Right lobe of liver (tissue), 6 donors: ENCODE measurements at regions not wholly inside any gene's neighbourhood (a gene's known extent, or its start where the extent isn't known, plus 50 kb on each side); places are given as distances from the start of the nearest gene placed in this dataset.

Experiments used
- ATAC-seq, 4 donors: fragments of 200-7000 bp; cut with Tn5 transposase; one replicate each; pipeline ENCODE4 v1.9.1; 2020; ENCODE audit warnings: mild to moderate bottlenecking in 4 of 4, moderate library complexity in 4 of 4
- DNase-seq, 3 donors: peaks; one replicate each; pipeline ENCODE4 v3.0.0-alpha.2; 2020
- H3K27ac ChIP-seq, 3 donors: fragments of 200-600 bp; one replicate each; pipeline ENCODE4 v1.8.0; 2022
- H3K27me3 ChIP-seq, 2 donors: fragments of 200-600 bp; one replicate each; pipeline ENCODE4 v1.8.0; 2022
- H3K36me3 ChIP-seq, 4 donors: fragments of 200-600 bp; sonication (generic) in 1 of 4; one replicate each; pipeline versions ENCODE4 v1.5.1 to v1.8.0; 2017 to 2022; ENCODE audit warnings: control low read depth in 1 of 4
- H3K4me1 ChIP-seq, 4 donors: fragments of 200-600 bp; sonication (generic) in 1 of 4; one replicate each; pipeline versions ENCODE4 v1.5.1 to v1.8.0; 2017 to 2022; ENCODE audit warnings: control low read depth in 1 of 4
- H3K4me3 ChIP-seq, 3 donors: fragments of 200-600 bp; one replicate each; pipeline ENCODE4 v1.8.0; 2022
- H3K9me3 ChIP-seq, 4 donors: fragments of 200-600 bp; sonication (generic) in 1 of 4; one replicate each; pipeline versions ENCODE4 v1.5.1 to v1.8.0; 2017 to 2022; ENCODE audit warnings: control low read depth in 1 of 4
- CTCF ChIP-seq, 4 donors: fragments of 200-600 bp in 3 of 4; fragments of 450-650 bp in 1 of 4; IDR thresholded peaks; one replicate each; pipeline versions ENCODE4 v1.5.1 to v1.8.0; 2016 to 2022; ENCODE audit warnings: antibody characterized with exemption in 4 of 4, mild to moderate bottlenecking in 2 of 4
- POLR2A ChIP-seq: fragments of 450-650 bp; IDR thresholded peaks from one replicate; pipeline ENCODE4 v1.6.1; 2017; ENCODE audit warnings: antibody characterized with exemption, mild to moderate bottlenecking
- WGBS: methylation state at CpG from one replicate; pipeline ENCODE4 v1.1.6; 2018; ENCODE audit warnings: low coverage, low lambda C conversion rate; ENCODE audit not compliant: insufficient coverage; ENCODE audit errors: missing lambda C conversion rate; 5-methylcytosine and 5-hydroxymethylcytosine counted together
- intact Hi-C, 2 donors: fragments of 100-400 bp; cut with DNase I; formaldehyde crosslinking; loops; one replicate each; pipeline versions ENCODE4 v1.11.2 to v1.14.1; 2022
- donor health status: DM: no; HTN: yes; CAD: no.
- donor health status: DM: no; HTN: no; CAD: no.
- donor health status: DM: no; HTN: no; CAD: no.
- donor health status: DM: no; HTN: yes; CAD: no.
- donor health status: DM: no; HTN: yes; CAD: no.

GRCh38 chr4:90007494-90008167, 113.0 kb downstream of the MMRN1 start:
- intact Hi-C loops: no loop called here
- H3K27ac ChIP-seq: no peak overlapping the region
- H3K4me1 ChIP-seq: no peaks in the 10 kb centered on the region
- no peaks in the 10 kb centered on the region for H3K9me3 ChIP-seq
- H3K27me3 ChIP-seq: no peaks in the 10 kb centered on the region
- no peaks in the 10 kb centered on the region for H3K36me3 ChIP-seq
- WGBS: no CpG with 5 or more reads among the region's 3 CpGs
- no peak for DNase-seq
- no peak for ATAC-seq
- TF ChIP-seq CTCF (IDR thresholded peaks at IDR 0.05) (no peak), POLR2A (no peak)
- no peak overlapping the region for H3K4me3 ChIP-seq

- Histone ChIP-seq H3K4me3 (no peak overlapping the region), H3K27ac (no peak overlapping the region), H3K9me3 (no peaks in the 10 kb centered on the region), H3K4me1 (no peaks in the 10 kb centered on the region), H3K36me3 (no peaks in the 10 kb centered on the region), H3K27me3 (no peaks in the 10 kb centered on the region)
- intact Hi-C loops: no loop called here
- DNase-seq (no peak), ATAC-seq (no peak)
- no peak for TF ChIP-seq POLR2A
- TF ChIP-seq CTCF (IDR thresholded peaks at IDR 0.05): no peak
- 78% methylated on average over 4 of the region's 4 CpGs for WGBS
These were observed 114.3 kb upstream of the CCSER1 start for GRCh38 chr4:90012918-90013317.

GRCh38 chr4:90024519-90024918, 102.7 kb upstream of the CCSER1 start:
- 57% methylated on average over 1 of the region's 1 CpG for WGBS
- Histone ChIP-seq H3K4me1 (no peaks in the 10 kb centered on the region), H3K9me3 (no peaks in the 10 kb centered on the region), H3K27me3 (no peaks in the 10 kb centered on the region), H3K36me3 (no peaks in the 10 kb centered on the region), H3K4me3 (no peak overlapping the region), H3K27ac (no peak overlapping the region)
- no peak for DNase-seq
- TF ChIP-seq CTCF (IDR thresholded peaks at IDR 0.05): no peak
- TF ChIP-seq POLR2A: no peak
- no peak for ATAC-seq
- intact Hi-C loops: no loop called here

DNA sequence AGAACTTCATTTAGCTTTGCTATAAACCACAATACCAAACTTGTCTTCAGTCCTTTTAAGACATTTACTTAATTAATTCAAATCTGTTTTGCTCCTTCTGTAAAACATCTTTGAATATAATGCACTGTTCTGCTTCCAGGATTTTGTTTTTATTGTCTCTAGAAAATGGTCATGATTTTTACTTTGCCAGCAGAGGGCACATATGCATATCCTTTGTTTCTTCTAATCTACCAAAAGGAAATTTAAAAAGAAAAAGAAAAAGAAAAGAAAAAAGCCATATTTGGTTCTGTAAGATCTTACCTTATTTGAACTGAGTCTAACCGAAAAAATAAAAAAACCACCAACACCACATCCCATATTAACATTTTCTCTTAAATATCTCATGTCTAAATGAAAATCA, 101.9 kb upstream of the CCSER1 start:
- WGBS: 15% methylated on average over 1 of the region's 1 CpG
- Histone ChIP-seq H3K9me3 (no peaks in the 10 kb centered on the region), H3K4me1 (no peaks in the 10 kb centered on the region), H3K4me3 (no peak overlapping the region), H3K27me3 (no peaks in the 10 kb centered on the region), H3K36me3 (no peaks in the 10 kb centered on the region), H3K27ac (no peak overlapping the region)
- no peak for TF ChIP-seq POLR2A
- peak in 2 of 4 donors; percentile 16 to 27 for TF ChIP-seq CTCF (IDR thresholded peaks at IDR 0.05)
- intact Hi-C loops: no loop called here
- DNase-seq (no peak), ATAC-seq (no peak)

DNA sequence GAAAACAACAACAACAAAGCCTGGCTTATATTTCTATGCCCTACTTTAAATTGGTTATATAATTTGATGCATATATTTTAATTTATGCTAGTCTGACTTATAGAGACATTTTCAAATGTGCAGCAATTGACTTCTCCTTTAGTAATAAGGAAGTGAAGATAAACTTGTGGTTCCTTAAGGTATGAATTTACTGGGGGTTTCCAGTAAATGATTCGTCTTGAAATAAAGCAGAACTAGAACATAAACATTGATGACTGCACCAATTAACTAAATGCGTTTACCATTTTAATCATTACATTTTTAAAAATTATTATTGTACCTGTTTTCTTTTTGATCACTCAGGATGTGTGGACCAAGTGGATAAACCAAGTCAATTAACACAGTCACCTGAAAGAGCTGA, 99.6 kb upstream of the CCSER1 start:
- intact Hi-C loops: no loop called here
- ATAC-seq: no peak
- Histone ChIP-seq H3K27me3 (no peaks in the 10 kb centered on the region), H3K36me3 (no peaks in the 10 kb centered on the region), H3K9me3 (no peaks in the 10 kb centered on the region), H3K4me1 (no peaks in the 10 kb centered on the region), H3K27ac (no peak overlapping the region), H3K4me3 (no peak overlapping the region)
- WGBS: 26% methylated on average over 2 of the region's 2 CpGs
- no peak for TF ChIP-seq CTCF (IDR thresholded peaks at IDR 0.05)
- TF ChIP-seq POLR2A: no peak
- no peak for DNase-seq
